HG03520 (cell line): ENCODE measurements at regions not wholly inside any gene's neighbourhood (a gene's known extent, or its start where the extent isn't known, plus 50 kb on each side); places are given as distances from the start of the nearest gene placed in this dataset.
"Not testable (repeated sequence)": the region's sequence is repeated elsewhere in the genome, so short reads cannot be mapped to it uniquely, and the experiment has no call there.

Experiments
- ATAC-seq: cut with Tn5 transposase; IDR thresholded peaks from one replicate; pipeline ENCODE4 v1.9.1; 2021; ENCODE audit warnings: mild to moderate bottlenecking, moderate library complexity; ENCODE audit not compliant: unreplicated experiment

DNA sequence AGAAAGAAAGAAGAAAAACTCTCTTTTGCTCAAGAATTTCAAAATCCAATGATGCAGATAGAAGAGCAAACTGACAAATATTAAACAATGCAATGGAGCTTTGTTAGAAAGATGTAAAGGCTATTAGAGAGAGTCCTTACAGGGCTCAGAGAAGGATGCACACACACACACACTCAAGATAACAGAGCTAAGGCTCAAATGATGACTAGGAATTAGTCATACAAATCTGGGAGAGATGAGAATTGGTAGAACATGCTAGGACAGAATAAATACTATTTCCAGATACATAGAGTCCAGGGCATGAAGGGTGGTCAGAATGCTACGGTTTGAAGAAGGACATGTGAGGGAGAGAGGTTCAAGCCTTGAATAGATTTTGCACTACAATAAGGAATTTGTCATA, 650.1 kb upstream of the MDGA2 start:
- no peak for ATAC-seq

DNA sequence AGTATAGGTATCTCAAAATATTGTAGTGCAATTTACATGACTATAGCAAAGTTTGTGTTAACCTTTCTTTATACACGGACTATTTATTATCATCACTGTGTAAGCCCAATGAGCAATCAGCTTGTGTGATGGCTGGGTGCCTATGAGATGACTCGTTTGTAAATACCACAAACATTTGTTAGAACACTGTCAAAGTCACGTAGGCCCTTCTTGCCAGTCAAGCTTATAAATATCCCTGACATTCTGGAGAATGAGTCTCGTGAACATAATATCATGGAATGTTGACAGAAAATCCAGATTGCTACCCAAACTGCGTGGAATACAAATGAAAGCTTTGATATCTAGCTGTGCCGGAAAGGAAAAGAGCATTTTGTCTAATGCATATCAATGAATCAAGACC, 648.3 kb upstream of the MDGA2 start:
- ATAC-seq: no peak

DNA sequence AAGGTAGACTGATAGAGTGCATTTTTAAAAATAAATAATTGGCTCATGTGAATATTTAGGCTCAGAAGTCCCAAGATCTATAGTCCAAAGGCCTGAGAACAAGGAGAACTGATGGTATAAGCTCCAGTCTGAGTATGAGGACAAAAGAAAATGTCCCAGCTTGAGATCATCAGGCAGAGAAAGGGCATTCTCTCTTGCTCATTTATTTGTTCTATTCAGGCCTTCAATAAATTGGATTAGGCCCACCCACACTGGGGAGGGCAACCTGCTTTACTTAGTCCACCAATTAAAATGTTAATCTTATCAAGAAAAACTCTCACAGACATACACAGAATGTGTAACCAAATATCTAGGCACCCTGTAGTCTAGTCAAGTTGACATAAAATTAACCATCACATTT, 644.4 kb upstream of the MDGA2 start:
- no peak for ATAC-seq

DNA sequence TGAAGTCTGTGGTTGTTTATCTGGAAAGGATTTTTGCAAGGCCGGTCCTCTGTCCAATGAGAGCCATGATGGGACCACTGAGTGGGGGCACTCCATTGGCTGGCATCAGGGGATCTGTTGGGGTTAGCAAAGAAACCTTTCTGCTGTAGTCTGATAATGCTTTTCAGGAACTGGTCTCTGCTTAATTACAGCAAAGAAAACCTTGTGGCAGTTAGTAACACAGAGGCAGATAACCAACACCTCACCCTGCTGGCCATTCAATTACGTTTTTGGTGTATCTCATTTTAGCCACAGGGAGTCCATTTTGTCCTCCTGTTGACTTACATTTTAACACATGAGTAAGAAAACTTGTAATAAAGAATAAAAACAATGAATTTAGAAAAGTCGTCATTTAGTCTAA, 629.3 kb upstream of the MDGA2 start:
- no peak for ATAC-seq

DNA sequence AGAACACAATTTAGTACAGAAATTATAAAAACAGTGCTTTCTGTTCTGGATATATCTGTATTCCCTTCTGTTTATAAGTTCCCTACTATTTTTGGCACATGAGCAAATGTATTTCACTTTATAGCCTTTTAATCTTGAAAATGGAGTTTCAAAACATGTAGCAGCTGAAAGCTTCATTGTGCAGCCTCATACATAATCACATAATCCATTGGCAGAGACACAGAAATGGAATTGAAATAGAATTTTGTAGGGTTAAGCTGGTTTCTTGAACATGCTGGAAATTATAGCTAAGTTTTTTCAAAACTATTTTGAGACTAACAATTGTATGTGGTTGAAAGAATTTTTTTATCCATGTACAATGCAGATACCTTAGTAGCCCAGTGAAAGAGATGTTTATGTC, 614.3 kb upstream of the MDGA2 start:
- ATAC-seq: no peak

DNA sequence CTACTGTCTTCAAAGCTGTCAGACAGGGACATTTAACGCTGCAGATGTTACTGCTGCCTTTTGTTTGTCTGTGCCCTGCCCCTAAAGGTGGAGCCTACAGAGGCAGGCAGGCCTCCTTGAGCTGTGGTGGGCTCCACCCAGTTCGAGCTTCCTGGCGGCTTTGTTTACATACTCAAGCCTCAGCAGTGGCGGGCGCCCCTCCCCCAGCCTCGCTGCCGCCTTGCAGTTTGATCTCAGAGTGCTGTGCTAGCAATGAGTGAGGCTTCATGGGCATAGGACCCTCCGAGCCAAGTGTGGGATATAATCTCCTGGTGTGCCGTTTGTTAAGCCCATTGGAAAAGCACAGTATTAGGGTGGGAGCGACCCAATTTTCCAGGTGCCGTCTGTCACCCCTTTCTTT, 609.8 kb upstream of the MDGA2 start:
- ATAC-seq: not testable (repeated sequence)

DNA sequence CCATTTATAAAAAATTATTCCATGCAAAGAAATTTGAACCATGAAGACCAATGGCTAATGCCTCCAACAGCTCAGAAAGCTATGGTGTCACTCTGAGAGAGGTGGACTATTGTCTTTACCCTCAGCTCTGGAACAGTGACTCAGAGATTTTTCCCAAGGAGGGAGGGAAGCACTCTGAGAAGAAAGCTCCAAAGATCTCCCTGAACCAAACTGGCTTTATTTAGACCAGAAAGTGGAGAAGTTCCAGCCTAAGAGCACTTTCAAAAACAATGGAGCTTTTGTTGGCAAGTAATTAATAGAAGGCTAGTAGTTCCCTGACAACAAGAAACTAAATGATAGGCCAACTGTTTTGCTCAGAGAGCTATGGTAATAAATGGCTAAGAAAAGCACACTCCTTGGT, 599.9 kb upstream of the MDGA2 start:
- no peak for ATAC-seq

DNA sequence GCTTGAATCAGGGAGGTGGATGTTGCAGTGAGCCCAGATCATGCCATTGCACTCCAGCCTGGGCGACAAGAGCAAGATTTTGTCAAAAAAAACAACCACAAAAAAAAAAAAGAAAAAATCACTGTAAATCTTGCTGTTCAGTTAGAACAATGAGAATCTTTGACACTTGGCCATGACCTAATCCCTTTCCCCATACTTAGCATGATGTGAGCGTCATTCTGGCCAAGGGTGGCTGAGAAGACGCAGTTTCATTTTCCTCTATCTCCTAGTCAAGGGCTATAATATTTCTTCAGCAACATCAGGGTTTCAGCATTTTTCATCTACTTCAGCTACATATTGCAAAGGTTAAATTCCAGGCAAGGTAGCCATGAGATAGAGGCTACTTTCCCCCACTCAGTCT, 599.4 kb upstream of the MDGA2 start:
- ATAC-seq: no peak

DNA sequence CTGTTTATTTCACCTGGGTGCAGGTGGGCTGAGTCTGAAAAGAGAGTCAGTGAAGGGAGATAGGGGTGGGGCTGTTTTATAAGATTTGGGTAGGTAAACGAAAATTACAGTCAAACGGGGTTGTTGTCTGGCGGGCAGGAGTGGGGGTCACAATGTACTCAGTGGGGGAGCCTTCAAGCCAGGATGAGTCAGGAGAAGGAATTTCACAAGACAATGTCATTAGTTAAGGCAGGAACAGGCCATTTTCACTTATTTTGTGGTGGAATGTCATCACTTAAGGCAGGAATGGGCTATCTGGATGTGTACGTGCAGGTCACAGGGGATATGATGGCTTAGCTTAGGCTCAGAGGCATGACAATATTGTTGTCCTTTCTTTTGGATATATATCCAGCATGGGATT, 592.5 kb upstream of the MDGA2 start:
- ATAC-seq: not testable (repeated sequence)

DNA sequence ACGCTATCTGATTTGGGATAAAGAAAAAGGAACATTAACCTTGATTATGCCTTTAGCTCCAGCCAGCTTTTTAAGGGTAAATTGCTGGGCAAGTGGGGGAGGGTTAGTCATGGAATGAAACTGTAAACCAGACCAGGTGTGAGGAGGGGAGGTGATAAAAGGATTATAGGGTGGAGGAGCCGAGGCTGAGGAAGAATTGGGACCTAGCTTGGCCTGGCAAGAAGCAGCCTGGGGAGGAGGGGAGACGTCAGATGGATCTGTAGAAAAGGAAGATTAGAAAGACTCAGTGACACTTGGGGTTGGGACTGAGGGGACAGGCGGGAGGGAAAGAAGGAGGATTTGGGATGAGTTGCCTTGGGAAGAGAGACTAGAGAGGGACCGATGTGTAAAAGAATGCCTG, 590.8 kb upstream of the MDGA2 start:
- not testable (repeated sequence) for ATAC-seq

DNA sequence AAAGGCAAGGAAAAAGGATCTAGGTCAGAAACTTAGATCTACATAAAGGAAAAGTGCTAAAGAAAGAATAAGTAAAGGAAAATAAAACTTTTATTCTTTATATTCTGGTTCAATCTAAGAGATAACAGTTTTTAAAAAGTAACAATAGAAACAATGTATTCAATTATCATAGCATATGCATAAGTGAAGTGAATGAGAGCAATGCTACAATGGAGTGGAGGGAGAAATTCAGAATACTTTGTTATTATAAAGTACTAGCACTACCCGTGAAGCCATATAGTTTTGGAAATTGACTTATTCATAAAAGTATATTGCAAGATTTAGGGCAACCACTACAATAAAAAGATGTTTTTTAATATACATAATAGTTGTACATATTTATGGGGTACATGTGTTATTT, 586.0 kb upstream of the MDGA2 start:
- no peak for ATAC-seq

DNA sequence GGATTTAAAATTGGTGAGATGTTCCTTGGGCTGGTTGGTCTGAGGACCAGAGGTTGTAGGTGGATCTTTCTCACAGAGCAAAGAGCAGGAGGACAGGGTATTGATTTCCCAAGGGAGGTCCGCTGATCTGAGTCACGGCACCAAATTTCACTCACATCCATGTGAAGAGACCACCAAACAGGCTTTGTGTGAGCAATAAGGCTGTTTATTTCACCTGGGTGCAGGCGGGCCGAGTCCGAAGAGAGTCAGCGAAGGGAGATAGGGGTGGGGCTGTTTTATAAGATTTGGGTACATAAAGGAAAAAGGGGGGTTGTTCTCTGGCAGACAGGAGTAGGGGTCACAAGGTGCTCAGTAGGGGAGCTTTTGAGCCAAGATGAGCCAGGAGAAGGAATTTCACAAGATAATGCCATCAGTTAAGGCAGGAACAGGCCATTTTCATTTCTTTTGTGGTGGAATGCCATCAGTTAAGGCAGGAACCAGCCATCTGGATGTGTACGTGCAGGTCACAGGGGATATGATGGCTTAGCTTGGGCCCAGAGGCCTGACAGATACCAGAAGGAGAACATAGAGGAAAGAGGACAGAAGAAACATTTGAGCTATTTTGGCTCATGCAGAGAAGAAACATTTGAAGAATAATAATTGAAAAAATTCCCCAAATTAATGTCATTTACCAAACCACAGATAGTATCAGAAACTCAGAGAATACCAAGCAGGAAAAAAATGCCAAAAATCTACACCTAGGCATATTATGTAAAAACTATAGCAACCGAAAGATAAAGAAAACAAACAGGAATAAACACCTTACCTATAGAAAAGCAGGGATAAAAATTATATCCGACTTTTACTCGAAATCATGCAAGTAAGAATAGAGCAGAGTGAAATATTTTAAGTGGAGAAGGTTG, 585.2 kb upstream of the MDGA2 start:
- ATAC-seq: not testable (repeated sequence)

DNA sequence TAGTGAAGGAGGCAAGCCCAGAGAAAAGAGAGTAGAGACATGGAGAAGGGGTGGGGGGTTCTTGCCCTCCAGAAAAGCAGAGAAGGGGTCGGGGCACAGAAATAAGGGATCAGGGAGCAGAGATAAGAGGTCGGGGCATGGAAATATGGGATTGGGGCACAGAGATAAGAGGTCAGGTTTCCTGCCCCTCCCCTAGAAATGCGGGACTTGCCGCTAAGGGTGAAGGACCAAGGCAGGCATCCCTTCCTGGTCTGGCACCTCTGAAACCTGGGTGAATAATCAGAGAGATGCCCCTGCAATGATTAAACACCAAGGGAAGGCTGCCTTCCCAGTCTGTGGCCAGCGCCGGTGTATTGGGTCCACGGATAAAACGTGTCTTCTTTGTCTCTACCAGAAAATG, 584.5 kb upstream of the MDGA2 start:
- ATAC-seq: not testable (repeated sequence)

DNA sequence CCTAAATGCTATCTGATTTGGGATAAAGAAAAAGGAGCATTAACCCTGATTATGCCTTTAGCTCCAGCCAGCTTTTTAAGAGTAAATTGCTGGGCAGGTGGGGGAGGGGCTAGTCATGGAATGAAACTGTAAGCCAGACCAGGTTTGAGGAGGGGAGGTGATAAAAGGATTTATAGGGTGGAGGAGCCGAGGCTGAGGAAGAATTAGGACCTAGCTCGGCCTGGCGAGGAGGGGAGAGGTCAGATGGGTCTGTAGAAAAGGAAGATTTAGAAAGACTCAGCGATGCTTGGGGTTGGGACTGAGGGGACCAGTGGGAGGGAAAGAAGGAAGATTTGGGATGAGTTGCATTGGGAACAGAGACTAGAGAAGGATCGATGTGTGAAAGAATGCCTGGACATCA, 583.8 kb upstream of the MDGA2 start:
- ATAC-seq: not testable (repeated sequence)

DNA sequence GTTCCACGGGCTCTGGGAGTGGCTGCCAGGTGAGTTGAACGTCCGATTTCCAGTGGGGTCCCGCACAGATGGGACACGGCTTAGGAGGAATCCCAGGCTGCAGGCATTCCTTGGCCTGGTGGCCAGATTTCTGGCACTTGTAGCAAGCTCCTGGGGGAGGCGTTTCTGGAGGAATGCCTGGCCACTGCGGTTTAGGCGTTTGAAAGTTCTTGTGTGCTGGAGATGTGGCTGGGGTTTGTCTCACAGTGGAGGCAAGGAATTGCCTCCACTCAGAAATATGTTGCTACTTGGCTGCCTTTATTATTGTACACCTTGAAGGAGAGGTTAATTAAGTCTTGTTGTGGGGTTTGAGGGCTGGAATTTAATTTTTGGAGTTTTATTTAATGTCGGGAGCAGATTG, 583.3 kb upstream of the MDGA2 start:
- not testable (repeated sequence) for ATAC-seq

DNA sequence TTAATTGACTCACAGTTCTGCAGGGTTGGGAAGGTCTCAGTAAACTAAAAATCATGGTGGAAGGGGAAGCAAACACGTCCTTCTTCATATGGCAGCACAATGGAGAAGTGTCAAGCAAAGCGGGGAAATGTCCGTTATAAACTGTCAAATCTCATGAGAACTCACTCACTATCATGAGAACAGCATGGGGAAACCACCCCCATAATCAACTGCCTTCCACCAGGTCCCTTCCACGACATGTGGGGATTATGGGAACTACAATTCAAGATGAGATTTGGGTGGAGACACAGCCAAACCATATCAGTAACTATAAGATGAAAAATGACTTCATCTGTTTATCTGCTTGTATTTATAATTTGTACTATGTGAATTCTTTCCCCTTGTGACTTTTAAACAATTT, 577.6 kb upstream of the MDGA2 start:
- no peak for ATAC-seq

DNA sequence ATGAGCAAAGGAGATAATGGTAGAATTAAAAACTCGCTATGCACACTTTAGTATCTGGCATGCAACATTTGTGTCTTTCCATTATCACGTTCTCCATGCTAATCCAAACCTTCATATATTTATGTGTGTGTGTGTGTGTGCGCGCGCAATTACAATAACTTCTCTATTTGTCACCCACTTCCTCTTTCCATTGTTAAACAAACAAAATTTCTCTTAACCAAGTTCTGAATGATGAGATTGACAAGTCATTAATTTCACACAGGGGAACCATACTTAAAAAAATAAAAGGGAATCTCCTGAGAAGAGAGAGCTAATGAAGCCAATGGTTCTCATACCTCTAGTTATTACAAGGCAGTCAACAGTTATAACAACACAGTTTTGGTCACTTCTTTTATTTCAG, 575.9 kb upstream of the MDGA2 start:
- ATAC-seq: no peak

DNA sequence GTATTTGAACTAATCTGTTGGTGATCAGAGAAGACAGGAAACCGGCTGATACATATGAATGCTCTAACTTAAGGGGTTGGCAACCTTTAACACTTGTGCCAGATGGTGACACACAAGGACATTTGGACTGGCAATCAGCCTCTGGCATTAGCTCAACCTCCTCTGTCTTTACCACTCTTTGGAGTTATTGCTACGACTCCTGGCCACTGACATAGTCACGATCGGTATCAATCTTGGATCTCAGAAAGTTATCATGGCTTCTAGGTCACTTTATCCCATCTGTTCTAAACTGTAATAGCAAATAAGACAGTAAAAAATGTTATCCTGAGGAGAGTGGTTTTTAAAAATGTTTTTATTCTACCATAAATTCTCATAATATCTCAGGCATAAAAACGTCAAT, 575.2 kb upstream of the MDGA2 start:
- no peak for ATAC-seq

DNA sequence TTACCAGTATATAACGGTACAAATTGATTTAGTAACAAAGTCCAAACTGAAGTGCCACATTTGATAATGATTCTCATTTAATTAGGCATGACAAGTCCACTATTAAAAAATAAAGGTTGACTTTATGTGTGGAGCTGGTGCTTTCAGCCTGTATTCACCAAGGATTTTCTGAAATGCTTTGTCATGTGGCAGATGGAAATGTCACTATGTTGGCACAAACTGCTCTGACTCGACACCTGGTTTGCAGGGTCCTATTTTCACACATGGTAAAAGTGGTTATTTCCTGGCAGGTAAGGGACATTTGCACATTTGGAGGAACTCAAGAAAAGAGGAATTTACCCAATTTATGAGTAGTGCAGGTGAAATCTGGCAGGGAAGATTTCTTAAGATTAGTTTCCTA, 572.6 kb upstream of the MDGA2 start:
- no peak for ATAC-seq

DNA sequence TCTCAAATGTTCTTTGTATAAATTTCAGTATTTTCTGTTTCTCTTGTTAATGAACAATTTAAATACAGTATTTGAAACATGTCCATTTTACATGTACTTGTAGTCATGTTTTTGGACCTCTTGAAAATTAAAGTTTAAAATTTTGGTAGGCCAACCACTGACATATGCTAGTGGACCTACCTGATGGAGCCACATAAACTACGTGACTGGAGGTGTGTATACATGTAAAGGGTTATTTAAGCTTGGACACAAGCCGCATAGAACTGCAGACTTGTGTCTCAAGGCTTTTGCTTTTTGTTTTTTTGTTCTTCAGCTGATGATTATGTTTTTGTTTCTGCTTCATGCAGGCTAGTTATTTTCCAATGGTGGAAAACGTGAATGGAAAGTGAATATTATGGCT, 568.5 kb upstream of the MDGA2 start:
- no peak for ATAC-seq

DNA sequence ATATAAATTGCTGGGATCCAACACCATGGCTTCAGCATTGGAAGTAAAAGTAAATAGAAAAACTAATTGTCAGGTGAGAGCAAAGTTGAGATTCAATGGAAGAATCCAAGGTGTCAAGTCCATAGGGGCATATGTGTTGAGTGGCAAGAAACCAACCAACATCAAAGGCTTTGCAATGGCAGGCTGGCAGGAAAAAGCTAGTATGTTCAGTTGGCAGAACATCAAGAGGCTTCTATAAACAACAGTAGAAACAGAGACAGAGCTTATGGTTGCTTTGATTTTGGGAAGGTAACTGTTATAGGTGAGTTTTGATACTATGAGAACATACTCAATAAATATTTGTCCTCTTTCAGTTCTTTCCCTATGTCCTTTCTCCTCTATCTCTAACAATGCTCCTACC, 553.7 kb upstream of the MDGA2 start:
- ATAC-seq: no peak

DNA sequence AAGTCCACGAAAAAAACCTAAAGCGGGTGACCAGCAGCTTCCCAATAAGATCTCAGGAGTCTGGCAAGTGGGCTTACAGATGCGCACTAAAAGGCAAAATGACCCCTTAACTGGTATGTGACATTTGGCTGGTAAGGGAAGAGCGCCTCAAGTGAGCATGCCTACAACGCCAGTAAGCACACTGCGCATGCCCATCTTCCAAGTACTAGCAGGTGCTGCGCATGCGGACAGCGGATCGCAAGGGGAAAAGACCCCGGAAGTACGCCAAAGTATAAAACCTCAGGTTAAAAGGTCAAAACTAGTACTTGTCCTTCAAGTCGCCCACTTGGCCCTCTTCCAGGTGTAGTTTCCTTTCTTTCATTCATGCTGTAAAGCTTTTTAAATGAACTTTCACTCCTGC, 518.5 kb upstream of the MDGA2 start:
- no peak for ATAC-seq

DNA sequence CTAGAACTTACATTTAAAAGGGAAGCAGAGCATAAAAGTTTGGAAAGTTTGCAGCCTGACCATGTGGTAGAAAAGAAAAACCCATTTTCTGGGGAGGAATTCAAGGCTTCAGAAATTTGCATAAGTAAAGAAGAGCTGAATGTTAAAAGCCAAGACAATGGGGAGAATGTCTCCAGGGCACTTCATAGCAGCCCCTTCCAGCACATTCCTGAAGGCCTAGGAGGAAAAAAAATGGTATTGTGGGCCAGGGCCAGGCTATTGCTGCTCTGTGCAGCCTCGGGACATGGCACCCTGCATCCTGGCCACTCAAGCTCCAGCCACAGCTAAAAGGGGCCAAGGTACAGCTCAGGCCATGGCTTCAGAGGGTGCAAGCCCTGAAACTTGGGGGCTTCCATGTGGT, 474.2 kb upstream of the MDGA2 start:
- not testable (repeated sequence) for ATAC-seq
